Amniotic stem cell (primary cell): ENCODE measurements at regions not wholly inside any gene's neighbourhood (a gene's known extent, or its start where the extent isn't known, plus 50 kb on each side); places are given as distances from the start of the nearest gene placed in this dataset.
A peak's percentile ranks its signal among the peaks of the same experiment; 100 is the strongest.

ENCODE experiments used
- DNase-seq: peaks from one replicate; lab custom pipeline; 2025; lab: John Stamatoyannopoulos, UW

DNA sequence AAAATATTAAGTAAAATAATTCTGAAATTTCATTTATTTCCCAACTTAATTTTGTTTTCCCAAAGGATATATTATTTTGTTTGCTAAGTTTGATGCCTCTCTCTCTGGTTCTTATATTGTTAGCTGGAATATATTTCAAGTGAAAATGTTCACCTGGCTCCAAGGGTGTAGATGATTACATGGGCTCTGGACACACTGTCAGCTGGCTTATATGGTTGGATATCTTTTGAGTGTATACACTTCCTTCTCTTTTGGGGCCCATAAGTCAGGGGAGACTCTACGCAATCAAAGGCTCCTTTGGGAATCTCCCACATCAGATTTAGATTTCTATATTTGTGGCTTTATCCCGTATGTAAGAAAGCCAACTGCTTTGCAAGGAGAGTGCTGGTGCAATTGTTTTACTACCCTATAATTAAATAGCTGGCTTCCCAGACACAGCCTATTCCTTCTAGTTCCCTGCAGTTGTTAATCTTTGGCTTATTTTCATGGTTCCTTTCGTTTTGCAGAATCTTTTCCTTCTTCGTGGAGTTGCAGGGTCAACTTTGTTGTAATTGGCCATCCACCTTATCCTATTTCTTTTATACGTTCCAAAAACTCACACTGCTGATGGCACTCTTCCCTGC lies 225.7 kb downstream of the DPH6 start:
- DNase-seq: no peak

- no peak for DNase-seq
Measured at GRCh38 chr15:35319354-35319753, 226.6 kb downstream of the DPH6 start.

DNA sequence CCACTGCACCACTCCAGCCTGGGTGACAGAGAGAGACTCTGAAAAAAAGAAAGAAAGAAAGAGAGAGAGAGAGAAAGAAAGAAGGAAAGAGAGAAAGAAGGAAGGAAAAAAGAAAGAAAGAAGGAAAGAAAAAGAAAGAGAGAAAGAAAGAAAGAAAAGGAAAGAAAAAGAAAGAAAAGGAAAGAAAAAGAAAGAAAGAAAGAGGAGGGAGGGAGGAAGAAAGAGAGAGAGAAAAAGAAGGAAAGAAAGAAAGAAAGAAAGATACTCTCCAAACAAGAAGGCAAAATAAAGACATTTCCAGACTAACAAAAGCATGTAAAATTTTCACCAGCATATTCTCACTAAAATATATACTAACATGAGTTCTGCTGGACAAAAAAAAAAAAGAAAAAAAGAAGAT lies 228.7 kb downstream of the DPH6 start:
- DNase-seq: no peak

DNA sequence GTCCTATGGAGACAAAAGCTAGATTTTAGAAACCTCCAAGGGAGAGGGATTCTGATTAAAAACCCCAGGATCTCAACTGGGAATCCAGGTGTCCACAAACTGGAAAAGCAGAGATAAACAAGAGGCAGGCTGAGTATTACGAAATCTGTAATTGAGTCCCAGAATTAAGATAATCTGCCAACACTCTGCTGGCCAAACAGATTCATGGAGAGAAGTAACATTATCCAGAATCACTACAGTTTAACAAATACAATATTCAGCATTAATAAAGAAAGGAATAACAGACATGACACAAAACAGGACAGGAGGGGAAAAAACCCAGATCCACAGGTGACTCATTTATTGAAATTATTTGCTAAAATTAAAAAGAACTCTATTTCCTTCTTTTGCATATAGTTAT lies 227.2 kb upstream of the NANOGP8 start:
- DNase-seq: no peak

- no peak for DNase-seq
Measured at GRCh38 chr15:35311615-35312014, 226.5 kb upstream of the NANOGP8 start.

- DNase-seq: no peak
Measured at GRCh38 chr15:35309886-35310285, 224.8 kb upstream of the NANOGP8 start.

GRCh38 chr15:35308802-35309201 lies 223.7 kb upstream of the NANOGP8 start:
- peak; percentile 67 for DNase-seq

- DNase-seq: no peak
Measured at GRCh38 chr15:35307676-35308075, 222.6 kb upstream of the NANOGP8 start.

DNA sequence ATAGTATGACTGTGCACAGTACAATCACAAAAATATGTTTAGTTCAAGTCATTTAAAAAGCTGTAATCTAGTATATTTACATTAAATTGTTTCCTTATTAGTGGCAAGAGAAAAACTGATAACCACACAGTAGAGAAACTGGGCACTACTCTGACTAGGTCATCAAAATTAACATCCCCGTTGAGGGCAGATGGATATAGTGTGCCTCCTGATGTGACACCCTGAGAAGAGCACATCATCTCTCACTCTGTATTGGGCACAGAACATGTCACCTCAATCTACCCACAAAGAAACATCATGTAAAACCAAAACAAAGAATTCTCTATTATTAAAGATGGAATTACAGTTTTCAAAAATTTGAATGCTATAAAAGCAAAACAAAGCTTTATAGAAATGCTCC lies 221.9 kb upstream of the NANOGP8 start:
- no peak for DNase-seq

- no peak for DNase-seq
Measured at GRCh38 chr15:35306361-35306981, 221.4 kb upstream of the NANOGP8 start.

GRCh38 chr15:35305946-35306345 lies 220.9 kb upstream of the NANOGP8 start:
- DNase-seq: no peak

DNA sequence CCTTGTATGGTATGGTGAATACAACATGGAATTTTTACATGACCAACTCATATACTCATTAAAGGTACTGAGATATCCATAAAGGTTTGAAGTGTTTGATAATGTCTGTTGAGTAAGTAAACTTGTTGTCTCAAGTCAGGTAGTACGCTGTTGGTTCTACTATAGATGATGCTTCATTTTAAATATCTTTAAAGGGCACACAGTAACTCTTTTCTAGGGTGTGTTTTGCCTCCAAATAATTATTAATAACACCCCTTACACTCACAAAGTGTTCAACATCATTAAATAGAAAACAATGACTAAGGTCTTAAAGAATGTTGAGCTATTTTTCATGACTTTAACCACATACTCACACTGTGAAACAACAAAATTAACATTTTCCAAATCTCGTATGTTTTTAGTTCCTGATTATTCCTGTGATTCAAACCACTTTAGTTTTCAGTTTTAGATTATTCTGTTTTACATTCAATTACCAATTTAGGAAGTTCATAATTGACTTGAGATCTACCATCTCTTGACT lies 220.0 kb upstream of the NANOGP8 start:
- no peak for DNase-seq

DNA sequence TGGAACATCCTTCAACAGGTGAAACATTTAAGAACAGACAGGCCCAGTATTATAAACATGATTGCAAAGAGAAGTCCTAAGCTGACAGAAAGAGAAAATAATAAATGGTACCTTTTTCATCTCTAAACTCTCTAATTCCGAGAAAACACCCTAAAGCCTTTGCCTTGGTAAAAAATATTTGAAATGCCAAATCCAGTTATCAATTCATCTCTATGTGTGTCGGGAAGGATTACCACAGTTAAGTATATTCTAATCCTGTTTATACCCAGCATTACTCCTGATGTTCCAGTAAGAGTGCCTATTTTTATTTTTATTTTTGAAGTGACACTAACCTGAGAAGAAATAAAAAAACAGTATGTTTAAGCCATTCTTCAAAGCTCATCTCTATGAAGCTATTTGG lies 219.3 kb upstream of the NANOGP8 start:
- no peak for DNase-seq

GRCh38 chr15:35302334-35302733 lies 217.2 kb upstream of the NANOGP8 start:
- no peak for DNase-seq

- no peak for DNase-seq
Measured at GRCh38 chr15:35301088-35301487, 216.0 kb upstream of the NANOGP8 start.

- no peak for DNase-seq
Measured at GRCh38 chr15:35299059-35299735, 214.1 kb upstream of the NANOGP8 start.

DNA sequence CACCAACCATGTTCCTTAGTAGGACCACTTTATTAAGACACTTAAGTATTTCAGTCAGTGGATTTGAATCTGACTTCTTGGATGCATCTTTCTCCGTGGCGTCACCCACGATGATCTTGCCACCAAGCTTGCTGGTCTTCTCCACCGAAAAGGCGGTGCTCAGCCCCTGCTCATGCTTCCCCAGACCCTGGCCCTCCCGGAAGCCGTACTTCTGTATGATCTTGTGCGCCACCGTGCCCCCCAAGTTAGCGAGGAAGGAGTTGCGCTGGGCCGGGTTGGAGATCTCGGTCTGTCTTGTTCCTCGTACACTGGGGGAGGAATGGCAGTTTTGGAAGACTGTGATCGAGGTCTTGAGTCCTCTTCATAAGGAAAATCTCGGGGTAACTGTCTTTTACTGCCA lies 213.4 kb upstream of the NANOGP8 start:
- DNase-seq: no peak

DNA sequence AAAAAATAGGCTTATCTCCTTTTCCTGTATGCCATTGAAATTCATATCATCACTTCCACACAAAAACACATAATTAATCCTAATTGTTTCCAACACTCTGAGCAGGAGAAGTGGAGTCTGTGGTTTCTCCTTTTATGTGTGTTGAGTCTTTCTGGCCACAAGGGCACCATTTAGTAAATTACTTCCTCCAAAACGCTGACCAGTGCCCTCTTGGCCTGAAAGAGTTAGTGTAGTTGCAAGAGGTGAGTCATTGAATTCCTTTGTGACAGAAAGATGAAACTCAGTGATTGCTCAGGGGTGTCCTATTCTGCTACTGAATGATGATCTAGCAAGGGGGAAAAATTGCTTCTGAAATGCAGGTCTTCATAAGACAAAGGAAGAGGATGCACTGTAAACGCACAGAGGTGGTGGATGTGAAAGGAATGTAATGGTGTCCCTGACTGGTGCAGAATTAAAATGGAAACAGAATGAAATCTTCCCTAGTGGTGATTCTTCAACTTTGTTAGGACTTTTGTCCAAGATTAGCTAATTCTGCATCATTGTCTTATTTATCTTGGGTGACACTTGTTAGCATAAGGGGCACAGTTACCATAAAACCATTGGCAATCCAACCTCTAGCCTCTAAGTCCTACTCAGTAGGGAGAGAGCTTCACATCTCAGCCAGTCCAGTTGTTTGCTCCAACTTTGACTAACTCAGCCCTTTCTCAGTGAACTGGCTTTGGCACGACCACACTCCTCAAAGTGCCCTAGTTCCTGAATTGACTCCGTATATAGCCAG lies 208.4 kb upstream of the NANOGP8 start:
- DNase-seq: no peak

GRCh38 chr15:35290301-35290721 lies 205.2 kb upstream of the NANOGP8 start:
- no peak for DNase-seq

DNA sequence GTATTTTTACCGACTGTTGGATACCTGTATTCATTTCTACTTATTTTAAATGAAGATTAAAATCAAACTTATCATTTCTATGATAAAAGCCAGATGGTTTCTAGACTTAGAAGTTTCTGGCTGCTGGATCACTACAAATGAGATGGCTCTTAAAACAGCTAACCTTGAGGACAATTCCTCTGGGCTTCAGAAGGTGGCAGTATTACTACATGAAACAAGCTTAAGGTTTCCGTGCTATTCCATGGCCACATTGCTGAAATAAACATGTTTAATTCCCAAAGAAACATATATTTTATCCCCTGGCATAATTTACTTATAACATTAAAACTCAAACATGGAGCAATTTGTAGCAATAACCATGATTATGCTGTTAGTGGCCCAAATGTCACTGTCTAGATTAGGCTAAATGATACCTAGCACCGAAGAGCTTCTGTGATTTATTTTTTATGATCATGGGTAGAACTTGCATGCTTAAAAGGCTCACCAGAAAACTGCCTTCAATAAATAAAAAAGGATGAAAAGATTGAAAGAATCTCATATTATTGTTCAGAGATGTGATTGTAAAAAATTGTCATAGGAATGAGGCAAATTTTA lies 204.0 kb upstream of the NANOGP8 start:
- DNase-seq: no peak

- DNase-seq: no peak
Measured at GRCh38 chr15:35288580-35288979, 203.5 kb upstream of the NANOGP8 start.

DNA sequence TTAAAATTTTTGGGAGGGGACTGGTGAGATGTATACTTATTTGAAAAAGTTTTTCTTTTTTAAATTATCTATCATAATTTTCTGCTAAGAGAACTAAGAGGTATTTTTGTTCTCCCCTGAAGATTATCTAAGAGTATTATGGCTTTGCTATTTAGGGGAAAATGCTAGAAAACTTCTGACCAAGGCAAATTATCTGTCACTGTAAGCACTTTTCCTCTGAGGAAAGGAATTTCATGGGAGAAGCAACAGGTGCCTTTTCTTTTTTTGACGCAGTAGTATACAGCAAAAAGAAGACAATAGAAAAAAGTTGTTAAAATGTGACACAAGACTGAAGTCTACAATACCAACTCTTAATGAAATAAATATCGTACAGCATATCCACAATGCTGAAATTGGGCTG lies 201.6 kb upstream of the NANOGP8 start:
- DNase-seq: no peak
